Body of pancreas (tissue), 4 donors: ENCODE measurements at regions not wholly inside any gene's neighbourhood (a gene's known extent, or its start where the extent isn't known, plus 50 kb on each side); places are given as distances from the start of the nearest gene placed in this dataset.
"Not testable (repeated sequence)": the region's sequence is repeated elsewhere in the genome, so short reads cannot be mapped to it uniquely, and the experiment has no call there.

Experiments
- POLR2A ChIP-seq, 3 donors: fragments of 450-650 bp; IDR thresholded peaks; one replicate each; pipeline ENCODE4 v1.6.1; 2016; ENCODE audit warnings: antibody characterized with exemption in 3 of 3, mild to moderate bottlenecking in 2 of 3
- TF ChIP-seq, protein P1 (sequence below), 7 experiments: fragments of 450-650 bp in 4 of 7; fragments of 200-600 bp in 3 of 7; sonication (generic) in 3 of 7; IDR thresholded peaks; one replicate each; pipeline ENCODE4 v1.5.1; 2016 to 2019; ENCODE audit warnings: antibody characterized with exemption in 7 of 7

DNA sequence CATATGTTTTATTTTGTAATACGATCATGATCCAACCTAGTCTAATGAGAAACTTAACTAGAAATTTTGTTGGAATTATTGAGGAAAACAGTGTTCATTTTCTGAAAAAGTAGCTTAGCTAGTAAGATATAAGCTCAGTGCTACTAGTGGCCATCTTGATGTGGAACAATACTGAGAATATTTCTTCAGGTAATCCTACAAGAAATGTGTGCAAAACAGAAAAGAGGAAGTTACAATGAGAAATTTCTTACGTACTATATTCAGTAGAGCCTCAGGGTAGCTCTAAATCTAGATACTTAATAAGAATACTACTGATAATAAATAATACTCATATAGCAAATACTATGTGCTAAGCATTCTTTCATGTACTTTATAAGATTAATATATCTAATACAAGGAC, 114.8 kb downstream of the SYT15B start:
- TF ChIP-seq POLR2A (IDR thresholded peaks at IDR 0.05), result not testable (repeated sequence)
- TF ChIP-seq, protein P1, sequence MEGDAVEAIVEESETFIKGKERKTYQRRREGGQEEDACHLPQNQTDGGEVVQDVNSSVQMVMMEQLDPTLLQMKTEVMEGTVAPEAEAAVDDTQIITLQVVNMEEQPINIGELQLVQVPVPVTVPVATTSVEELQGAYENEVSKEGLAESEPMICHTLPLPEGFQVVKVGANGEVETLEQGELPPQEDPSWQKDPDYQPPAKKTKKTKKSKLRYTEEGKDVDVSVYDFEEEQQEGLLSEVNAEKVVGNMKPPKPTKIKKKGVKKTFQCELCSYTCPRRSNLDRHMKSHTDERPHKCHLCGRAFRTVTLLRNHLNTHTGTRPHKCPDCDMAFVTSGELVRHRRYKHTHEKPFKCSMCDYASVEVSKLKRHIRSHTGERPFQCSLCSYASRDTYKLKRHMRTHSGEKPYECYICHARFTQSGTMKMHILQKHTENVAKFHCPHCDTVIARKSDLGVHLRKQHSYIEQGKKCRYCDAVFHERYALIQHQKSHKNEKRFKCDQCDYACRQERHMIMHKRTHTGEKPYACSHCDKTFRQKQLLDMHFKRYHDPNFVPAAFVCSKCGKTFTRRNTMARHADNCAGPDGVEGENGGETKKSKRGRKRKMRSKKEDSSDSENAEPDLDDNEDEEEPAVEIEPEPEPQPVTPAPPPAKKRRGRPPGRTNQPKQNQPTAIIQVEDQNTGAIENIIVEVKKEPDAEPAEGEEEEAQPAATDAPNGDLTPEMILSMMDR (IDR thresholded peaks at IDR 0.05), result not testable (repeated sequence)
